GM19372 (cell line): ENCODE measurements at regions not wholly inside any gene's neighbourhood (a gene's known extent, or its start where the extent isn't known, plus 50 kb on each side); places are given as distances from the start of the nearest gene placed in this dataset.
"Not testable (repeated sequence)": the region's sequence is repeated elsewhere in the genome, so short reads cannot be mapped to it uniquely, and the experiment has no call there.

Source experiments
- ATAC-seq: cut with Tn5 transposase; IDR thresholded peaks from one replicate; pipeline ENCODE4 v1.9.1; 2021; ENCODE audit warnings: mild to moderate bottlenecking, low read depth, moderate library complexity; ENCODE audit not compliant: unreplicated experiment

- no peak for ATAC-seq
These were observed 205.8 kb upstream of the SLC38A2 start for GRCh38 chr12:46578190-46578982.

GRCh38 chr12:46577063-46577776 lies 204.6 kb upstream of the SLC38A2 start:
- no peak for ATAC-seq

GRCh38 chr12:46574847-46575246 lies 202.3 kb upstream of the SLC38A2 start:
- ATAC-seq, result no peak

DNA sequence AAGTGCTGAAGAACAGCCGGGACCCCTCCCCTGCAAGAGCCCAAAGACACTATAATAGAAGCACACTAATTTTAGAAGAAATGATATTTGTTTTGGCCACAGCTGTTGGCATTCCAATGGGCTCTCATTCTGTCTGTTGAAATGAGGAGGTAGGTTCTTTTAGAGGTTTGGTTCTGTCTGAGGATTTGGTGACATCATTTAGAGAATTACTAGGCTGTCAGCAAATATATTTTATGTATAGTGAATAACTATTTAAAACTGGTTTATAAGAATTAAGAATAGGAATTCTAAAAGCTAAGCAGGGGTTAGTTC lies 200.7 kb upstream of the SLC38A2 start:
- no peak for ATAC-seq

DNA sequence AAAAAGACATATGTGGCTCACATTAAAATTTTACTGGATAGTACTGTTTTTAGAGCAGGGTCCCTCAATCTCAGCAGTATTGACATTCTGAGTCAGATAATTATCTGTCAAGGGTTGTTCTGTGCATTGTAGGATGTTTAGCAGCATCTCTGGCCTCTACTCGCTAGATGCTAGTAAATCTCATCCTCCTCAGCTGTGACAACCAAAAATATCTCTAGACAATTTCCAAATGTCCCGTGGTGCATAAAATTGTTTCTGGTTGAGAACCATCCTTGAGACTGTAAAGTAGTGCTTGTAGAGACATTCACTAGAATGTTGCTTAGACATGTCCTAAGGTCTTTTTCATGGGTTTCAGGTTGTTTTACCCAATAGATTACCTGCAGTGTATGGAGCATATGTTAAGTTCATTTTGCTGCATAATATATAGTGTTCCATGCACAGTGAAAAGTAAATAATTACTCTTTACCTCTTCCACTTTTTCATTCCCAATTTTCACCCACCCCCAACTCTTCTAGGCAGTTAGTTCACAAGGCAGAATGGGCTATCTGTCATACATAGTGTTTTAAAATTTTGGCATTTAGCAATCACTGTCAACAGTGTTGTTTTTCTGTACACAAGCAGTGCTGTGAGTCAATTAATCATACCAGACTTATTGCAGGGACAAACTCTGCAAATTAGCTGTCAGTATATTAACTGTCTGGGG lies 200.2 kb upstream of the SLC38A2 start:
- no peak for ATAC-seq

DNA sequence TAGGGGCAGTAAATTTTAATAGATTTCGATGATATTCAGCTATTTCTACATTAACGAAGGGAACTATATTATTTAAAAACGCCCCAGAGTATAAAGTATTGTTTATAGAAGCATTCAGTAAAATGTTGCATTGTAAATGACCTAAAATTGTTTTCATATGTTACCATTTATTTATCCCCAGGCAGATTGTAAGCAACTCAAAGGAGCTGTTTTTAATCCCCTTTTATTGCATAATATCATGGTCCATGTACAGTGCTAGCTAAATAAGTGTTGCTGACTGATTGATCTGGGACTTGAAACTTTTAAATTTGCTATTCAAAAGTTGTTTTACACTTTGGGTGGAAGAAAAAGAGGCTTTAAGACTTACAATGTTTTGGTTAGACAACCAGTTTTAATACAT lies 199.0 kb upstream of the SLC38A2 start:
- no peak for ATAC-seq

DNA sequence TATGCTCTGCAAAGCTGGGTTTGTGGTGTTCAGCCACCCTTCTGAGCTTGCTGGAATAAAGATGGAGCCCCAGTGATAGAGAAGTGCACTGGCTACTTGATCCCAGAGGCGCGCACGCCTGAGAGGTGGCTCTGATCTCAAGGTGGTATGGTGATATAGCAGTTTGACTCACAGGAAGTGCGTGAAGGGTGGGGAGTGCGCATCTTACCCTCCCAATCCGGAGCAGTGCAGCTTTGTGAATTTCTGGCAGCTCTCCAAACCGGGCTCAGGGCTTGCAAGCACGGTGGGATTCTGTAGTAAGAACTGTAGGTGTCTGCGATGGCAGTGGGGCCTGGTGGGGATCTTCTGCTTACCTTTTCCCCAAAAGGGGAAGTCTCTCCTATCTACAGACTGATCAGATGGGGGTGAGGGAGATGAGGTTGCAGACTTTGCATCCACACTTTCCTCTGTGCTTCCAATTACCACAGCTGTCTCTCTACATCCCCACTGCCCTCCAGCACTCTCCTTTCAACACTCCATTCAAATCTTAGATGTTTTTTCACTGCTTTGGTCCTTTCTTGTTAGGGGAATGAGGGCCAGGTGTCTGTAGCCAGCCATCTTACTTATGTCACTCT lies 197.4 kb upstream of the SLC38A2 start:
- no peak for ATAC-seq

GRCh38 chr12:46567667-46568066 lies 195.1 kb upstream of the SLC38A2 start:
- ATAC-seq, result no peak

- no peak for ATAC-seq
These were observed 190.2 kb upstream of the SLC38A2 start for GRCh38 chr12:46562625-46563225.

DNA sequence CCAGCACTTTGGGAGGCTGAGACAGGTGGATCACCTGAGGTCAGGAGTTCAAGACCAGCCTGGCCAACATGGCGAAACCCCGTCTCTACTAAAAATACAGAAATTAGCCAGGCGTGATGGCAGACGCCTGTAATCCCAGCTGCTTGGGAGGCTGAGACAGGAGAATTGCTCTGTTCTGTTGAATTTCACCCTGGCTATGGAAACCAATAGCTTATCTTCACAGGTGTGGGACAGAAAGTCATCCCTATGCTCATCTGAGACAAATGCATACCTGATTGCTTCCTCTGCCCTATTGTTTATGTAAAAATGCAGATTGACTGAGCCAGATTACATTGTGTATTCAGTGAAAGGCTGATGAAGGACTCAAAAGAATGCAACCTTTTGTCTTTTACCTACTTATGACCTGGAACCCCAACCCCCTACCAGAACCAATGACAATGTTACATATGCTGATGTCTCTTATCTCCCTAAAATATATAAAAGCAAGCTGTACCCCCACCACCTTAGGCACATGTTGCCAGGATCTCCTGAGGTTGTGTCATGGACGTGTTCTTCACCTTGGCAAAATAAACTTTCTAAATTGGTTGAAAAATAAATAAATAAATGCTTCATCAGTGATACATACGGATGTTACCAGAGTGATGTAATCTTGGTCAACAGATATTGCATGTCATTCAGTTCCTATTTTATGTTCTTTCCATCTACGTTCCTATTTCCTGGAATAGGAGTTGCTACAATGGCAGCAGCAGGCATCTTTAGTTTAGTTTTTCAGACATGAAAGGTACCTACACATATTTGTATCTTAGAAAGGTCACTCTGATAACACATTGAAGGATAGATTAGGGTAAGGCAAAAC lies 189.4 kb upstream of the SLC38A2 start:
- ATAC-seq, result not testable (repeated sequence)

- ATAC-seq, result no peak
These were observed 188.3 kb upstream of the SLC38A2 start for GRCh38 chr12:46560874-46561273.

DNA sequence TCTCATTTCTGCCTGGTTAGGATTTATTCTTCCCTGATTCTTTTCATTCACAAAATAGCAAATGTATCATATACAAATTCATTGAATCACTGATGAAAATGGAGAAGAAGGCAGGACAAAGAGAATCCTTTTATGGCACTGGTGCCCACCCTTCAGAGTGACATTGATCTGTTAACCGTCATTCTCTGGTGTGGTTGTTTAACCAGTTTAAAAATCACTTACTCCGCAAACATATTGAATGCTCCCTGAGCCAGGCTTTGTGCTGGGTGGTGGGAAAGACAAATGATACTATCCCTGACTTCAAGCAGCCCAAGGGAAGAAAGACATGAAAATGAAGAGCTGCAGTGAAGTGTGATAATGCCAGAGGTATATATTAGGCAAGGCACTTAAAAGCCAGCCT lies 187.5 kb upstream of the SLC38A2 start:
- no peak for ATAC-seq

DNA sequence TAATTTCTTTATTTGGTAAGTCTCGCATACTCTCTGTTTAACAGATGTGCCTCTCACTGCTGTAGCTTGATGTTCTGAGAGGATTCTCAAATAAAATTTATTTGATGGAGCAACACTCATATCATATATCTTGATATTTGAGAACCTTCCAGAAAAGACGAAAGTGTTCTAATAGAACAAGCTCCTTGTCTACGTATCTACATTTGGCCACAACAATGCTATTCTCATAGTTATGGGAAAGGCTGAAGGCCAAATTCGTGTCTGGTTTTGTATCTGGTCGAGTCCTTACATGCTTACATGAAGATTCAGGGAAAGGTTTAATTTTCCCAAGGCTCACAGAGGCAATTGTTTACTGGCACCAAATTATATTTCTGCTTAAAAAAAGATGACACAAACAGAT lies 186.7 kb upstream of the SLC38A2 start:
- no peak for ATAC-seq

DNA sequence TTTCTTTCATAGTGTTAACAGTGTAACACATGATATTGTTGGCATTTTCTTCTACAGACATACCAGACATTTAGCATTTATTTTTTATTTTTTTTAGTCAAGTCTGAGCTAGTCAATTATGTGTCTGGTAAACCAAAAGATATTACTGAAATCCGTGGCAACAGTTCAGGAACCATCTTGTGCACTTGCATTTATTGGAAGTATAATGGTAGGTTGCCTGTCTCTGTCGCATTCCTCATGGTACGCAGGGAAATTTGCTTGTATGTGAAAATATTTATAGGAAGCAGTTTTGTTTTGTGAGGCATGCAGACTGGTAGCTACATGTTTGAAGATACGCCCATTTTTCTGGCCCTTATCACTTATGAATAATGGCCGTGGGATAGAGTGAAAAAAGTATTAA lies 186.1 kb upstream of the SLC38A2 start:
- ATAC-seq, result no peak

- no peak for ATAC-seq
These were observed 185.2 kb upstream of the SLC38A2 start for GRCh38 chr12:46557539-46558373.

GRCh38 chr12:46556819-46557524 lies 184.4 kb upstream of the SLC38A2 start:
- ATAC-seq, result no peak

DNA sequence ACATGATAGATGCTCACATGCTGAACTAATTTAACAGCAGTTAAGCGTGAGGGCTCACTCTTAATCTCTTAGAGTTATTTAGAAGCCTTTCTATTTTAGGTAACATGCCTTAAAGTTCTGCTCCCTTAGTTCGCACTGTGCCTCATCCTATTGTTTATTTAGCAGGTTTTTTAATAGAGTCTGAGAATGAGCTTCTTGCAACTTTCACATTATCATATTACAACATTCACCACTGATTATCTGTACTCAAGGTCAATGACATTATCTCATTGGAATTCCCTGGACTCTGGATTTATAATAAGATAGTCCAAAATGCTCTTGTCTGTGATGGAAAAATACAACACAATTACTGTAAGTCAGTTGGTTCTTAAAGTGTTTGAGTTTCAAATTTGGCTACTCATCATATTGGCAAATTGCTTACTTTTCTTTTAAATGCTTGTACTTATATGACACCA lies 183.6 kb upstream of the SLC38A2 start:
- no peak for ATAC-seq

DNA sequence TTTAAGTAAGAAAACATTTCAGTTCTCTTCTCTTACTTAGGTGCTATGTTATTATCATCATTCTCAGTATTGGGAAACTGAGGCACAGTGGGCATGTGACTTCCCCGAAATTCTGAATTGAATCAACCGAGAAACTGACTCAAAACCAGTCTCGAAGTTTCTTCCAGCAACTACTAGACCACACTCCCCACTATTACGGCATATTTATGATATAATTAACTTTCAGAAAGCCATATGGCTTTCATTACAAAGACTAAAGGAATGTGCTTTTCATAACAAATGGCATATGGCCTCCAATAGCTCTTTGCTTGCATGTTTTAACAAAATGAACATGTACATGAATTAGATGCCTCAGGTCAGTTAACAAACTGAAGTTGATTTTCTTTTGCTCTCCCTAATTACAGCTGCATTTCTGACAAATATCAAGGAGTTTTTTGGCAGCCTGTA lies 182.9 kb upstream of the SLC38A2 start:
- ATAC-seq, result no peak
